Breast epithelium (tissue), 3 donors: ENCODE measurements at regions not wholly inside any gene's neighbourhood (a gene's known extent, or its start where the extent isn't known, plus 50 kb on each side); places are given as distances from the start of the nearest gene placed in this dataset.

Experiments
- POLR2A ChIP-seq: fragments of 450-650 bp; IDR thresholded peaks from one replicate; pipeline ENCODE4 v1.6.1; 2016; ENCODE audit warnings: antibody characterized with exemption, mild to moderate bottlenecking, moderate library complexity
- POLR2AphosphoS5 ChIP-seq, 3 donors: sonication (generic); formaldehyde crosslinking; IDR thresholded peaks; one replicate each; pipeline ENCODE4 v1.6.1; 2017; ENCODE audit warnings: antibody characterized with exemption in 3 of 3
- TF ChIP-seq, protein P1 (sequence below), 3 donors: fragments of 450-650 bp; IDR thresholded peaks; one replicate each; pipeline ENCODE4 v1.5.1; 2016 to 2017; ENCODE audit warnings: antibody characterized with exemption in 3 of 3, mild to moderate bottlenecking in 3 of 3, moderate library complexity in 3 of 3

DNA sequence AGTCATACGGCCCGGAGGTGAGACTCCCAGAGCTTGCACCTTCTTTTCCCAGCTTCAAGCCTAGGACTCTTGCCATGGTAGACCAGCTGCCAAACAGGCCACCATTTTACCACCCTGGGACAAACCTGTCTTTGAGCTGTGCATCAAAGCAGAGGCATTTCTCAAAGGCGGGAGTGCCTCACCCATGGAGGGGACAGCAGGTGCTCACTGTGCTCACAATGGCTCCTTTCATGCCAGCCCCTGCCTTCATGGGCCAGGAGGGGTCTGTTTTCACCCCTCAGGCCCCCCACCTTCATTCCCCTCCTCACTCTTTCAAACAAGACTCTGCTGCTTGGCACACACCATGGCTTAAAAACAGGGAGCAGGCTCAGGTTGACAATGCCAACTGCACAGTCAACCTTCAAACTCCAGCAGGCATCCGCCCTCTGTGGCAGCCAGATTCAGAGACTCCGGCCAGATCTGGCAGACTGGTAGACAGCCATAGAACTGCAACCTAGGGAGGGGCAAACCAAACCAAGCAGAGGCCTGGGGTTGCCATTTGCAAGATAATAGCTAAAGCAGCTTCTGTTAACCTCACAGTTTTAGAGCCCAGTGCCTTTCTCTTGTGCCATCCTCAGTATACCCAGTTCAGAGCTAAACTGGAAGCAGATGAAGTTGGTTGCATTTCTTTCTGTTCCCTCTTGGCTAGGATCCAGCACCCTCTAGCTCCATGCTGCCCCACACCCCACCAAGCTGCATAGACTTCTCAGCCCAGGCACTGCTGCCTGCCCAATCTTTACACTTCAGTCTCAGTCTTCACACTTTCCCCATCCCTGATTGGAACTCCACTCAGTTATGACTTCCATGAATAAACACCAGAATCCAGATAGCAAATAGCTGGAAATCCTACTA, 93.9 kb upstream of the SPATA13 start:
- TF ChIP-seq, protein P1, sequence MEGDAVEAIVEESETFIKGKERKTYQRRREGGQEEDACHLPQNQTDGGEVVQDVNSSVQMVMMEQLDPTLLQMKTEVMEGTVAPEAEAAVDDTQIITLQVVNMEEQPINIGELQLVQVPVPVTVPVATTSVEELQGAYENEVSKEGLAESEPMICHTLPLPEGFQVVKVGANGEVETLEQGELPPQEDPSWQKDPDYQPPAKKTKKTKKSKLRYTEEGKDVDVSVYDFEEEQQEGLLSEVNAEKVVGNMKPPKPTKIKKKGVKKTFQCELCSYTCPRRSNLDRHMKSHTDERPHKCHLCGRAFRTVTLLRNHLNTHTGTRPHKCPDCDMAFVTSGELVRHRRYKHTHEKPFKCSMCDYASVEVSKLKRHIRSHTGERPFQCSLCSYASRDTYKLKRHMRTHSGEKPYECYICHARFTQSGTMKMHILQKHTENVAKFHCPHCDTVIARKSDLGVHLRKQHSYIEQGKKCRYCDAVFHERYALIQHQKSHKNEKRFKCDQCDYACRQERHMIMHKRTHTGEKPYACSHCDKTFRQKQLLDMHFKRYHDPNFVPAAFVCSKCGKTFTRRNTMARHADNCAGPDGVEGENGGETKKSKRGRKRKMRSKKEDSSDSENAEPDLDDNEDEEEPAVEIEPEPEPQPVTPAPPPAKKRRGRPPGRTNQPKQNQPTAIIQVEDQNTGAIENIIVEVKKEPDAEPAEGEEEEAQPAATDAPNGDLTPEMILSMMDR (IDR thresholded peaks at IDR 0.05) = no peak
- no peak for TF ChIP-seq POLR2A
- TF ChIP-seq POLR2AphosphoS5 (IDR thresholded peaks at IDR 0.05) = no peak
